ENCODE measurements at regions not wholly inside any gene's neighbourhood (a gene's known extent, or its start where the extent isn't known, plus 50 kb on each side); places are given as distances from the start of the nearest gene placed in this dataset.

GRCh38 chr2:172204309-172204708 is 101.6 kb upstream of the DLX2 start:
- DNase-seq (ENCODE audit: low spot score), result no peak

GRCh38 chr2:172204762-172205161 is 102.1 kb upstream of the DLX2 start:
- DNase-seq (ENCODE audit: low spot score), result no peak

- DNase-seq (ENCODE audit: low spot score), result no peak
Observed at GRCh38 chr2:172205292-172205691, 102.6 kb upstream of the DLX2 start.

- DNase-seq (ENCODE audit: low spot score), result no peak
Observed at GRCh38 chr2:172207911-172208310, 105.2 kb upstream of the DLX2 start.

- DNase-seq (ENCODE audit: low spot score), result no peak
Observed at GRCh38 chr2:172208791-172209325, 106.2 kb upstream of the DLX2 start.

- no peak for DNase-seq (ENCODE audit: low spot score)
Observed at GRCh38 chr2:172210599-172210998, 107.9 kb upstream of the DLX2 start.

GRCh38 chr2:172211512-172211911 is 108.8 kb upstream of the DLX2 start:
- no peak for DNase-seq (ENCODE audit: low spot score)

- DNase-seq (ENCODE audit: low spot score), result no peak
Observed at GRCh38 chr2:172213116-172213860, 110.6 kb upstream of the DLX2 start.

- no peak for DNase-seq (ENCODE audit: low spot score)
Observed at GRCh38 chr2:172214252-172214651, 111.6 kb upstream of the DLX2 start.

GRCh38 chr2:172215172-172215935 is 112.7 kb upstream of the DLX2 start:
- DNase-seq (ENCODE audit: low spot score), result no peak

GRCh38 chr2:172215936-172216335 is 113.2 kb upstream of the DLX2 start:
- DNase-seq (ENCODE audit: low spot score), result no peak

GRCh38 chr2:172216477-172216876 is 113.8 kb upstream of the DLX2 start:
- DNase-seq (ENCODE audit: low spot score), result no peak

GRCh38 chr2:172219201-172219600 is 116.5 kb upstream of the DLX2 start:
- DNase-seq (ENCODE audit: low spot score), result no peak

- no peak for DNase-seq (ENCODE audit: low spot score)
Observed at GRCh38 chr2:172220121-172220520, 117.4 kb upstream of the DLX2 start.

GRCh38 chr2:172223601-172224054 is 120.9 kb upstream of the DLX2 start:
- no peak for DNase-seq (ENCODE audit: low spot score)

GRCh38 chr2:172225786-172226185 is 123.1 kb upstream of the DLX2 start:
- no peak for DNase-seq (ENCODE audit: low spot score)

- no peak for DNase-seq (ENCODE audit: low spot score)
Observed at GRCh38 chr2:172226244-172227061, 123.8 kb upstream of the DLX2 start.

GRCh38 chr2:172227719-172228118 is 125.0 kb upstream of the DLX2 start:
- DNase-seq (ENCODE audit: low spot score), result no peak

GRCh38 chr2:172228177-172228808 is 125.6 kb upstream of the DLX2 start:
- no peak for DNase-seq (ENCODE audit: low spot score)

GRCh38 chr2:172229125-172229524 is 126.4 kb upstream of the DLX2 start:
- DNase-seq (ENCODE audit: low spot score), result no peak

GRCh38 chr2:172230332-172230888 is 127.7 kb upstream of the DLX2 start:
- DNase-seq (ENCODE audit: low spot score), result no peak
